Spleen (tissue), 7 donors: ENCODE measurements at regions not wholly inside any gene's neighbourhood (a gene's known extent, or its start where the extent isn't known, plus 50 kb on each side); places are given as distances from the start of the nearest gene placed in this dataset.

Experiments
- CTCF ChIP-seq, 11 experiments: fragments of 200-600 bp in 7 of 11; fragments of 450-650 bp in 4 of 11; sonication (generic) in 4 of 11; IDR thresholded peaks in 8 of 11; conservative IDR thresholded peaks in 3 of 11; 1 replicate in 7 of 11; 2 replicates in 4 of 11; pipeline versions ENCODE4 v1.4.0 to v1.8.0; 2016 to 2021; ENCODE audit warnings: antibody characterized with exemption in 11 of 11, inconsistent platforms in 4 of 11, mild to moderate bottlenecking in 1 of 11
- POLR2A ChIP-seq, 3 donors: fragments of 450-650 bp; IDR thresholded peaks; one replicate each; pipeline ENCODE4 v1.5.1; 2017; ENCODE audit warnings: antibody characterized with exemption in 3 of 3, mild to moderate bottlenecking in 1 of 3
- donor health status: DM: no; HTN: no; CAD: no; lungs with moderate emphysema.
- donor health status: DM: no; HTN: no; CAD: no.
- donor health status: DM: no; HTN: no; CAD: no.

GRCh38 chr9:107982745-107983144 lies 493.2 kb upstream of the KLF4 start:
- TF ChIP-seq CTCF (IDR thresholded peaks at IDR 0.05 in 8 of 11, conservative IDR thresholded peaks at IDR 0.05 in 3 of 11) (no peak), POLR2A (IDR thresholded peaks at IDR 0.05) (no peak)
